ENCODE measurements at regions not wholly inside any gene's neighbourhood (a gene's known extent, or its start where the extent isn't known, plus 50 kb on each side); places are given as distances from the start of the nearest gene placed in this dataset.

- no peak for TF ChIP-seq CTCF (IDR thresholded peaks at IDR 0.05; ENCODE audit: borderline replicate concordance, extremely low read depth, low read length, poor library complexity, severe bottlenecking)
- TF ChIP-seq EZH2 (IDR thresholded peaks at IDR 0.05; ENCODE audit: borderline replicate concordance, low read depth, low read length, severe bottlenecking): no peak
- H3K4me3 ChIP-seq (ENCODE audit: low read depth in 1 of 2, low read length in 2 of 2): no peak overlapping the region
- no peak overlapping the region for H2AFZ ChIP-seq (ENCODE audit: low read depth, low read length)
- DNase-seq (no peak), ATAC-seq (ENCODE audit: insufficient read depth, low read depth) (no peak)
- no peaks in the 10 kb centered on the region for H3K9me3 ChIP-seq (ENCODE audit: insufficient read depth, low read length, severe bottlenecking)
- H3K79me2 ChIP-seq (ENCODE audit: insufficient read depth, low read length): no peaks in the 10 kb centered on the region
- H3K4me2 ChIP-seq (ENCODE audit: insufficient read depth, low read length): no peak overlapping the region
- H4K20me1 ChIP-seq (ENCODE audit: insufficient read depth, low read length): no peaks in the 10 kb centered on the region
- no peaks in the 10 kb centered on the region for H3K36me3 ChIP-seq (ENCODE audit: insufficient read depth, low read length)
- no peak overlapping the region for H3K27ac ChIP-seq (ENCODE audit: low read length)
- H3K27me3 ChIP-seq (ENCODE audit: insufficient read depth, low read length, poor library complexity): no peaks in the 10 kb centered on the region
- no peaks in the 10 kb centered on the region for H3K4me1 ChIP-seq (ENCODE audit: insufficient read depth, low read length)
- H3K9ac ChIP-seq (ENCODE audit: low read depth, low read length): no peak overlapping the region
These were observed 652.8 kb upstream of the FAM241A start for GRCh38 chr4:111492496-111492895.

DNA sequence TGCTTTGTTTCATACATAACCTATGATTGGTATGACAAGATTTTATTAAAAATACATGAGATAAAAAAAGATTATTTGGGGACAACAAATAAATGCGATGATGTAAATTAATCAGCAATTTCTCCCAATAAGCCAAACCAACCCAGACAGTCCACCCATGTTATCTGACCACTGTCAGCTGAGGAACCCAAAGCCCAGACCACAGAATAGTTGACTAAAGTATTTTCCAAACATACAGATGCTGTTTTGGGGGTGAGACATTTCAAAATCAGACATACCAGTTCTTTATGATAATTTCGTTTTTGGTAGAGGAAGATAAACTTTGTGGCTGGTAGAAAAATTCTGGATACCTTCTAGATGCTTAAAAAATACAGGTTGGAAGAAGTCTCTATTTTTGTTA, 650.8 kb upstream of the FAM241A start:
- DNase-seq: no peak
- no peak for ATAC-seq (ENCODE audit: insufficient read depth, low read depth)
- Histone ChIP-seq H3K36me3 (ENCODE audit: insufficient read depth, low read length) (no peaks in the 10 kb centered on the region), H3K9me3 (ENCODE audit: insufficient read depth, low read length, severe bottlenecking) (no peaks in the 10 kb centered on the region), H3K4me2 (ENCODE audit: insufficient read depth, low read length) (no peak overlapping the region), H3K9ac (ENCODE audit: low read depth, low read length) (no peak overlapping the region), H3K27ac (ENCODE audit: low read length) (no peak overlapping the region), H3K4me3 (ENCODE audit: low read depth in 1 of 2, low read length in 2 of 2) (no peak overlapping the region), H3K79me2 (ENCODE audit: insufficient read depth, low read length) (no peaks in the 10 kb centered on the region), H3K4me1 (ENCODE audit: insufficient read depth, low read length) (no peaks in the 10 kb centered on the region), H4K20me1 (ENCODE audit: insufficient read depth, low read length) (no peaks in the 10 kb centered on the region), H3K27me3 (ENCODE audit: insufficient read depth, low read length, poor library complexity) (no peaks in the 10 kb centered on the region), H2AFZ (ENCODE audit: low read depth, low read length) (no peak overlapping the region)
- no peak for TF ChIP-seq EZH2 (IDR thresholded peaks at IDR 0.05; ENCODE audit: borderline replicate concordance, low read depth, low read length, severe bottlenecking)
- TF ChIP-seq CTCF (IDR thresholded peaks at IDR 0.05; ENCODE audit: borderline replicate concordance, extremely low read depth, low read length, poor library complexity, severe bottlenecking): no peak

- no peaks in the 10 kb centered on the region for H3K79me2 ChIP-seq (ENCODE audit: insufficient read depth, low read length)
- no peaks in the 10 kb centered on the region for H3K36me3 ChIP-seq (ENCODE audit: insufficient read depth, low read length)
- no peak overlapping the region for H3K9ac ChIP-seq (ENCODE audit: low read depth, low read length)
- ATAC-seq (ENCODE audit: insufficient read depth, low read depth): no peak
- H3K9me3 ChIP-seq (ENCODE audit: insufficient read depth, low read length, severe bottlenecking): no peaks in the 10 kb centered on the region
- no peak overlapping the region for H2AFZ ChIP-seq (ENCODE audit: low read depth, low read length)
- no peaks in the 10 kb centered on the region for H3K27me3 ChIP-seq (ENCODE audit: insufficient read depth, low read length, poor library complexity)
- H4K20me1 ChIP-seq (ENCODE audit: insufficient read depth, low read length): no peaks in the 10 kb centered on the region
- H3K4me2 ChIP-seq (ENCODE audit: insufficient read depth, low read length): no peak overlapping the region
- no peak overlapping the region for H3K27ac ChIP-seq (ENCODE audit: low read length)
- TF ChIP-seq CTCF (IDR thresholded peaks at IDR 0.05; ENCODE audit: borderline replicate concordance, extremely low read depth, low read length, poor library complexity, severe bottlenecking) (no peak), EZH2 (IDR thresholded peaks at IDR 0.05; ENCODE audit: borderline replicate concordance, low read depth, low read length, severe bottlenecking) (no peak)
- H3K4me1 ChIP-seq (ENCODE audit: insufficient read depth, low read length): no peaks in the 10 kb centered on the region
- no peak for DNase-seq
- H3K4me3 ChIP-seq (ENCODE audit: low read depth in 1 of 2, low read length in 2 of 2): no peak overlapping the region
These were observed 650.3 kb upstream of the FAM241A start for GRCh38 chr4:111494971-111495370.

DNA sequence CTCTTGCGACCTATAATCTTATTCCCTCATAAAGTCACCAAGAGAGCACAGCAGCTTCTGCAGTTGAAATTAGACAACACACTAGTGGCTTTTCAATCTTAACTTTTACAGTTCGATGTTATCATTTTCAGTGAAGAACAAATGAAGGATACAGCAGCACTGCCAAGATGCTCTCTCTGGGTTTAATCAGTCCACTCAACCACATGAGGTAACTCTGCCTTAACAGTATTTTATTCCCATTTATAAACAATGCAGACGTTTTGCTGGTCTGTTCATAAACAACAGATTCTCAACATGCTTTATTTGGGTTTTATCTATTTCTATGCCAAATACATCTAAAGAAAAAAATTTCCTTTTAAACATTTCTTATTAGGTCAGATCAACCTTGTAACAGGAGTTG, 646.0 kb upstream of the FAM241A start:
- H3K9me3 ChIP-seq (ENCODE audit: insufficient read depth, low read length, severe bottlenecking): no peaks in the 10 kb centered on the region
- H3K4me2 ChIP-seq (ENCODE audit: insufficient read depth, low read length): no peak overlapping the region
- TF ChIP-seq CTCF (IDR thresholded peaks at IDR 0.05; ENCODE audit: borderline replicate concordance, extremely low read depth, low read length, poor library complexity, severe bottlenecking) (no peak), EZH2 (IDR thresholded peaks at IDR 0.05; ENCODE audit: borderline replicate concordance, low read depth, low read length, severe bottlenecking) (no peak)
- no peak overlapping the region for H2AFZ ChIP-seq (ENCODE audit: low read depth, low read length)
- H3K27ac ChIP-seq (ENCODE audit: low read length): no peak overlapping the region
- ATAC-seq (ENCODE audit: insufficient read depth, low read depth) (no peak), DNase-seq (no peak)
- H3K4me1 ChIP-seq (ENCODE audit: insufficient read depth, low read length): no peaks in the 10 kb centered on the region
- no peaks in the 10 kb centered on the region for H4K20me1 ChIP-seq (ENCODE audit: insufficient read depth, low read length)
- no peaks in the 10 kb centered on the region for H3K27me3 ChIP-seq (ENCODE audit: insufficient read depth, low read length, poor library complexity)
- no peak overlapping the region for H3K4me3 ChIP-seq (ENCODE audit: low read depth in 1 of 2, low read length in 2 of 2)
- H3K79me2 ChIP-seq (ENCODE audit: insufficient read depth, low read length): no peaks in the 10 kb centered on the region
- no peaks in the 10 kb centered on the region for H3K36me3 ChIP-seq (ENCODE audit: insufficient read depth, low read length)
- H3K9ac ChIP-seq (ENCODE audit: low read depth, low read length): no peak overlapping the region

Data from DND-41 (cell line).